Tibial nerve (tissue), 3 donors: ENCODE measurements at regions not wholly inside any gene's neighbourhood (a gene's known extent, or its start where the extent isn't known, plus 50 kb on each side); places are given as distances from the start of the nearest gene placed in this dataset.

Source experiments
- CTCF ChIP-seq, 5 experiments: fragments of 200-600 bp in 3 of 5; fragments of 450-650 bp in 2 of 5; sonication (generic) in 3 of 5; IDR thresholded peaks; one replicate each; pipeline ENCODE4 v1.5.1; 2016 to 2019; ENCODE audit warnings: antibody characterized with exemption in 5 of 5, mild to moderate bottlenecking in 3 of 5, moderate library complexity in 2 of 5
- POLR2A ChIP-seq, 2 donors: fragments of 450-650 bp; IDR thresholded peaks; one replicate each; pipeline ENCODE4 v1.6.1; 2017; ENCODE audit warnings: antibody characterized with exemption in 2 of 2, mild to moderate bottlenecking in 2 of 2, moderate library complexity in 2 of 2

DNA sequence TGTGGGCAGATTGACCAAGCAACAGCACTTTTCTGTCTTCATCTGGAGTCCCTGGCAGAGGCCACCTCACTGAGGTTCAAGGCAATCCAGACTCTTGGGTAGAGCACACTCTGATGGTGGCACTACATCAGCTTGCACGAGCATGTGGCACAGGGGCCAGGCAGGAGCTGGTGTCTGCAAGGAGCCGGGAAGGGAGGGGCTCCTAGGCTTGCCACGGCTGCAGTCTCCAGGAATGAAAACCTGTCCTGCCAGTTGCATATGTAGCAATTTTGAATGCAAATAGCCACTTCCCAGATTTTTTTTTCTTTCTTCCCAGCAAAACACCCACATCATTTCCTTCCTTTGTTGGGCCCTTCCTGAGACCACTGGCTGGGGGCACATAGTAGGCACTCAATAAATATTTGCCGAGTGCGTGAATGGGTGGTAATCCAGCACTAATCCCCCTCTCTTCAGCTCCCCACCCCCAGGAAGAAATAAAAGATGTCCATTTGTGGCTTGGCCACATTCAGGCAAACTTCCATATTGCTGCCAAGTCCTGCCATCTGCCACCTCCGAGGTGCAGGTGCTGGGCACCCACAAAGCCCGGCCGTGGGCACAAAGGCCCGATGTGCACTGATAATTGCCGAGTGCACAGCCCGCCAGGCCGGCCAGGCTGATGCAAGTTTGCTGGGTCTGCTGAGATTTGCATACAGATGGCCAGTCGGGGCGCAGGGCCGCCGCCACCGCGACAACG is 72.4 kb downstream of the MYCN start:
- no peak for TF ChIP-seq CTCF (IDR thresholded peaks at IDR 0.05)
- no peak for TF ChIP-seq POLR2A (IDR thresholded peaks at IDR 0.05)
